Stomach (tissue), 8 donors: ENCODE measurements at regions not wholly inside any gene's neighbourhood (a gene's known extent, or its start where the extent isn't known, plus 50 kb on each side); places are given as distances from the start of the nearest gene placed in this dataset.
A peak's percentile ranks its signal among the peaks of the same experiment; 100 is the strongest.

Experiments used
- DNase-seq, 2 donors: peaks; one replicate each; pipeline versions ENCODE4 v3.0.0 to v3.0.0-alpha.2; 2013 to 2019
- H3K27ac ChIP-seq, 5 donors: fragments of 200-600 bp in 4 of 5; sonication (generic) in 4 of 5; one replicate each; pipeline ENCODE4 v1.5.1; 2013 to 2019; ENCODE audit warnings: mild to moderate bottlenecking in 1 of 5, moderate library complexity in 1 of 5
- H3K27me3 ChIP-seq, 3 donors: fragments of 200-600 bp; sonication (generic); one replicate each; pipeline ENCODE4 v1.5.1; 2017 to 2019; ENCODE audit warnings: mixed run types in 1 of 3
- H3K36me3 ChIP-seq, 4 donors: fragments of 200-600 bp; sonication (generic); 1 replicate in 3 of 4; 2 replicates in 1 of 4; pipeline ENCODE4 v1.5.1; 2016 to 2019
- H3K4me1 ChIP-seq, 4 donors: fragments of 200-600 bp; sonication (generic); one replicate each; pipeline ENCODE4 v1.5.1; 2016 to 2019
- H3K4me3 ChIP-seq, 4 donors: fragments of 200-600 bp; sonication (generic) in 3 of 4; one replicate each; pipeline ENCODE4 v1.5.1; 2016 to 2019; ENCODE audit warnings: mild to moderate bottlenecking in 1 of 4
- H3K9me3 ChIP-seq, 4 donors: fragments of 200-600 bp; sonication (generic); one replicate each; pipeline ENCODE4 v1.5.1; 2016 to 2019
- EP300 ChIP-seq: sonication (generic); formaldehyde crosslinking; IDR thresholded peaks from one replicate; pipeline ENCODE4 v1.6.1; 2017; ENCODE audit warnings: antibody characterized with exemption
- POLR2A ChIP-seq, 4 donors: fragments of 450-650 bp; IDR thresholded peaks; one replicate each; pipeline ENCODE4 v1.6.1; 2016; ENCODE audit warnings: antibody characterized with exemption in 4 of 4, control low read depth in 2 of 4, mild to moderate bottlenecking in 1 of 4, moderate library complexity in 1 of 4
- POLR2AphosphoS5 ChIP-seq, 3 donors: sonication (generic); formaldehyde crosslinking; IDR thresholded peaks; one replicate each; pipeline ENCODE4 v1.6.1; 2016; ENCODE audit warnings: antibody characterized with exemption in 3 of 3
- WGBS, 5 donors: extraction: QIAGEN DNeasy Blood & Tissue Kit in 3 of 5; methylation state at CpG; one replicate each; pipeline versions ENCODE4 v1.1.5 to v1.1.7; 2013 to 2018; 5-methylcytosine and 5-hydroxymethylcytosine counted together
- intact Hi-C: fragments of 100-400 bp; cut with DNase I; formaldehyde crosslinking; loops from one replicate; pipeline ENCODE4 v1.15.1; 2023; ENCODE audit warnings: low total_unique reads
- TF ChIP-seq, protein P1 (sequence below), 7 experiments: fragments of 450-650 bp in 4 of 7; fragments of 200-600 bp in 3 of 7; sonication (generic) in 3 of 7; IDR thresholded peaks; one replicate each; pipeline ENCODE4 v1.5.1; 2016 to 2019; ENCODE audit warnings: antibody characterized with exemption in 7 of 7, control low read depth in 2 of 7, mild to moderate bottlenecking in 1 of 7
- donor health status: healthy with polysubstance abuse.
- donor health status: Bipolar disorder and iron deficiency.
- donor health status: healthy.

DNA sequence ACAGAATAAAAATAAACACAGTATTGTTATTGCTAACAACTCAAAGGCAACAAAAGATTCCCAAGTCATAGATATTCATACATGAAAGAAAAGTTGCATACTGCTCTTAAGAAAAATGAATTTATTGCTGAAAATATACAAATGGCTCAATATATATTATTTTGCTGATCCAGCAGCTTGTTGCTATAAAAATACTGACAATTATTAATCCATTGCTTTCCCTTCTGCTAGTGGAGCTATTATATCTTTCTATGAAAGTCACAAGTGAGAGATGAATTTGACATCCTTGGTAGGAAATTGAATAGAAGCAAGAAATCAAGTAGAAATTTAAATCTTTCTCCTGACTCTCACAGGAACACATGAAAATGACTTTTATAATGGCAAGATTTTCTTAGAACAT lies 179.2 kb upstream of the MBNL1 start:
- DNase-seq = no peak

DNA sequence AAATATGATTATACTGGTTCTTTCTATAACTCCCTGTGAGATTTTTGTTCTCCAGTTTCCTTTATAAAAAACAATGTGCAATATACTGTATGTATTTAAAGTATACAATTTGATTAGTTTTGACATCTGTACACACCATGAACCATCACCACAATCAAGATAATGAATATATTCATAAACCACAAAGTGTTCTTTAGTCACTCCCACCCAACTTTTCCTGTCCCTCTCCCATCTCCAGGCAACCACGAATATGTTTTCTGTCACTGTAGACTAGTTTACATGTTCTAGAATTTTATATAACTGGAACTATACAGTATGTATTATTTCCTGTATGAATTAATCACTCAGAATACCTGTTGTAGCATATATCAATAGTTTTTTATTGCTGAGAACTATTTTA lies 177.0 kb upstream of the MBNL1 start:
- DNase-seq = no peak
- intact Hi-C loops = no loop called here
- H3K9me3 ChIP-seq = no peaks in the 10 kb centered on the region
- no peaks in the 10 kb centered on the region for H3K36me3 ChIP-seq
- H3K27ac ChIP-seq = no peak overlapping the region
- H3K4me1 ChIP-seq = peaks cover 0 to 10% (median 3%) of the 10 kb centered on the region in 4 donors
- no peak for TF ChIP-seq POLR2A (IDR thresholded peaks at IDR 0.05)
- TF ChIP-seq, protein P1, sequence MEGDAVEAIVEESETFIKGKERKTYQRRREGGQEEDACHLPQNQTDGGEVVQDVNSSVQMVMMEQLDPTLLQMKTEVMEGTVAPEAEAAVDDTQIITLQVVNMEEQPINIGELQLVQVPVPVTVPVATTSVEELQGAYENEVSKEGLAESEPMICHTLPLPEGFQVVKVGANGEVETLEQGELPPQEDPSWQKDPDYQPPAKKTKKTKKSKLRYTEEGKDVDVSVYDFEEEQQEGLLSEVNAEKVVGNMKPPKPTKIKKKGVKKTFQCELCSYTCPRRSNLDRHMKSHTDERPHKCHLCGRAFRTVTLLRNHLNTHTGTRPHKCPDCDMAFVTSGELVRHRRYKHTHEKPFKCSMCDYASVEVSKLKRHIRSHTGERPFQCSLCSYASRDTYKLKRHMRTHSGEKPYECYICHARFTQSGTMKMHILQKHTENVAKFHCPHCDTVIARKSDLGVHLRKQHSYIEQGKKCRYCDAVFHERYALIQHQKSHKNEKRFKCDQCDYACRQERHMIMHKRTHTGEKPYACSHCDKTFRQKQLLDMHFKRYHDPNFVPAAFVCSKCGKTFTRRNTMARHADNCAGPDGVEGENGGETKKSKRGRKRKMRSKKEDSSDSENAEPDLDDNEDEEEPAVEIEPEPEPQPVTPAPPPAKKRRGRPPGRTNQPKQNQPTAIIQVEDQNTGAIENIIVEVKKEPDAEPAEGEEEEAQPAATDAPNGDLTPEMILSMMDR (IDR thresholded peaks at IDR 0.05) = no peak
- TF ChIP-seq EP300 = no peak
- no peak for TF ChIP-seq POLR2AphosphoS5 (IDR thresholded peaks at IDR 0.05)
- no peak overlapping the region for H3K4me3 ChIP-seq
- no peaks in the 10 kb centered on the region for H3K27me3 ChIP-seq
- WGBS, 5 donors = 76 to 94% (median 89%) methylated on average over 1 of the region's 1 CpG

More for the DNA sequence above, 179.2 kb upstream of the MBNL1 start:
- Histone ChIP-seq H3K36me3 (no peaks in the 10 kb centered on the region), H3K9me3 (no peaks in the 10 kb centered on the region), H3K27me3 (no peaks in the 10 kb centered on the region), H3K4me3 (no peak overlapping the region), H3K4me1 (no peaks in the 10 kb centered on the region), H3K27ac (no peak overlapping the region)
- intact Hi-C loops = no loop called here
- TF ChIP-seq, protein P1 (IDR thresholded peaks at IDR 0.05) = no peak
- TF ChIP-seq EP300 (no peak), POLR2A (IDR thresholded peaks at IDR 0.05) (no peak), POLR2AphosphoS5 (IDR thresholded peaks at IDR 0.05) (no peak)

DNA sequence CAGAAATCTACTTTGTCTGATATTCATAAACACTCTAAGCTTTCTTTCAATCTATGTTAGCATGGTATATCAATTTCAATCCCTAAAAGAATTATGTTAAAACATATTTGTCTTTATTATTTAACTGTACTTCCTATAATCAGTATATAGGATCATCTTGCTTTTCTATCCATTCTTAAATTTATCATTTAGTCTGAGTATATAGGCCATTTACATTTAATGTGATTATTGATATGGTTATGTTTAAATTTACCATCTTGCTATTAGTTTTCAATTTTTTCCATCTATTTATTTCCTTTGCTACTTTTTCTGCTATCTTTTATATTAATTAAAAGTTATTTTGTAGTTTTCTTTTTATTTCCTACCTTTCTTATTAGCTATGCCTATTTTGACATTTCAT lies 174.8 kb upstream of the MBNL1 start:
- TF ChIP-seq POLR2A (IDR thresholded peaks at IDR 0.05) (no peak), EP300 (no peak), POLR2AphosphoS5 (IDR thresholded peaks at IDR 0.05) (no peak)
- TF ChIP-seq, protein P1 (IDR thresholded peaks at IDR 0.05) = no peak
- no peaks in the 10 kb centered on the region for H3K27me3 ChIP-seq
- H3K4me3 ChIP-seq = no peak overlapping the region
- no peaks in the 10 kb centered on the region for H3K36me3 ChIP-seq
- H3K9me3 ChIP-seq = no peaks in the 10 kb centered on the region
- no peak for DNase-seq
- H3K27ac ChIP-seq = no peak overlapping the region
- intact Hi-C loops = no loop called here
- H3K4me1 ChIP-seq = peaks cover 0 to 10% (median 3%) of the 10 kb centered on the region in 4 donors

DNA sequence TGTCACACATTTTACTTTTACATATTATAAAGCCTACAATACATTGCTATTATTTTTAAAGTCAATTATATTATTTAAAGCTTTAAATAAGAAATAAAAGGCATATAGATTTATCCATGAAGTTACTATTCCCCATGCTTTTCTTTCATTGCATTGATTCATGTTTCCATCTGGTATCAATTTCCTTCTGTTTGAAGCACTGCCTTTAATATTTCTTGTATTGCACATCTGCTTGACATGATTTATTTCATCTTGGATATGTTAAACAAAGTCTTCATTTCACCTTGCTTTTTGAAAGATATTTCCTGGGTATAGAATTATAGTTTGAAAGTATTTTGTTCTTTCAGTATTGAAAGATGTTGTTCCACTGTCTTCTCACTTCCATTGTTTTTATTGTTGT lies 174.3 kb upstream of the MBNL1 start:
- DNase-seq = no peak
- Histone ChIP-seq H3K27ac (peak overlapping the region in 1 of 5 donors; percentile 79), H3K9me3 (no peaks in the 10 kb centered on the region), H3K4me3 (no peak overlapping the region), H3K27me3 (no peaks in the 10 kb centered on the region), H3K4me1 (peaks cover 0 to 10% (median 3%) of the 10 kb centered on the region in 4 donors), H3K36me3 (no peaks in the 10 kb centered on the region)
- TF ChIP-seq EP300 (no peak), POLR2A (IDR thresholded peaks at IDR 0.05) (no peak), POLR2AphosphoS5 (IDR thresholded peaks at IDR 0.05) (no peak)
- TF ChIP-seq, protein P1 (IDR thresholded peaks at IDR 0.05) = no peak
- intact Hi-C loops = no loop called here
